Astrocyte of the cerebellum (primary cell): ENCODE measurements at regions not wholly inside any gene's neighbourhood (a gene's known extent, or its start where the extent isn't known, plus 50 kb on each side); places are given as distances from the start of the nearest gene placed in this dataset.

Experiments
- DNase-seq: peaks from one replicate; pipeline ENCODE4 v3.0.0-alpha.2; 2011; ENCODE audit warnings: low read depth
- H3K4me3 ChIP-seq: 2 replicates; pipeline ENCODE4 v1.5.1; 2011; ENCODE audit warnings: mild to moderate bottlenecking, low read depth, low read length, moderate library complexity
- in situ Hi-C: cut with HindIII; loops from 2 replicates; pipeline ENCODE4 v1.10.0; 2017; ENCODE audit warnings: low sequenced_read_pairs
- TF ChIP-seq, protein P1 (sequence below): IDR thresholded peaks from 2 replicates; pipeline ENCODE4 v1.5.1; 2012; ENCODE audit warnings: low read length, low read depth, moderate library complexity, mild to moderate bottlenecking; ENCODE audit errors: missing control alignments

DNA sequence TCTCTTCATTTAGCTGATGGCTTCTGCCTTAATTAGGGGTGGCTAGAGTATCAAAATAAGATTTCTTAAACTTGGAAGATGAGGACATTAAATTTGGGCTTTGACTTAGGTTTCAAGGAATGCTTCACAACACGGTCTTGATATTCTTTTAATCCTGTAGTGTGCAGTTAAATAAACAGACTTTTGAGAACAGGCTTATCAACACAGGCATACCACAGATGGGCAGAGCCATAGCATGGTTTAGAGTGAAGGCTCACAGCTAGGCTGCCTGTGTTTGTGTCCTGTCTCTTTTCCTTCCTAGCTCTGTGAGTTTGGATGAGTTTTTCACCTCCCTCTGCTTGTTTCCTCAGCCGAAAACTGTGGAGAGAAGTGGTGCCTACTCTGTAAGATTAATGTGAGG is 102.3 kb upstream of the IPO9 start:
- in situ Hi-C loops: no loop called here
- no peak overlapping the region for H3K4me3 ChIP-seq
- TF ChIP-seq, protein P1, sequence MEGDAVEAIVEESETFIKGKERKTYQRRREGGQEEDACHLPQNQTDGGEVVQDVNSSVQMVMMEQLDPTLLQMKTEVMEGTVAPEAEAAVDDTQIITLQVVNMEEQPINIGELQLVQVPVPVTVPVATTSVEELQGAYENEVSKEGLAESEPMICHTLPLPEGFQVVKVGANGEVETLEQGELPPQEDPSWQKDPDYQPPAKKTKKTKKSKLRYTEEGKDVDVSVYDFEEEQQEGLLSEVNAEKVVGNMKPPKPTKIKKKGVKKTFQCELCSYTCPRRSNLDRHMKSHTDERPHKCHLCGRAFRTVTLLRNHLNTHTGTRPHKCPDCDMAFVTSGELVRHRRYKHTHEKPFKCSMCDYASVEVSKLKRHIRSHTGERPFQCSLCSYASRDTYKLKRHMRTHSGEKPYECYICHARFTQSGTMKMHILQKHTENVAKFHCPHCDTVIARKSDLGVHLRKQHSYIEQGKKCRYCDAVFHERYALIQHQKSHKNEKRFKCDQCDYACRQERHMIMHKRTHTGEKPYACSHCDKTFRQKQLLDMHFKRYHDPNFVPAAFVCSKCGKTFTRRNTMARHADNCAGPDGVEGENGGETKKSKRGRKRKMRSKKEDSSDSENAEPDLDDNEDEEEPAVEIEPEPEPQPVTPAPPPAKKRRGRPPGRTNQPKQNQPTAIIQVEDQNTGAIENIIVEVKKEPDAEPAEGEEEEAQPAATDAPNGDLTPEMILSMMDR: no peak
- DNase-seq: no peak

DNA sequence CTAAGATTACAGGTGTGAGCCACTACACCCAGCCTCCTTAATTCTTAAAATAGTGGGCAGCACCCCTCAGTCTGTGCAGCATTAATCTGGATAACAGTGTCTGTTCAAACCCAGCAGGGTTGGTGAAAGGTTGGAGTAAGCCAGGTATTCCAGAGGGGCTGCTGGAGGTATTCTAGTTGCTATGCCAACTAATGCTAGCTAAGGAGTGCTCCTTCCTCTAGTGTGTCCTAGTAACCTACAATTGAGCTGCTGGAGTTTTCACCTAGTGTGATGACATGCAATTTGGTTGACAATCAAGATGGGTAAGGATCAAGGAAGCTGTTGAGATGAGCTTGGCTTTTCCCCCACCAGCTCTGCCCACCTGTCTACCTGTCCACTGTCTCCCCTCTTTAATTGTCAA is 100.2 kb upstream of the IPO9 start:
- TF ChIP-seq, protein P1: no peak
- in situ Hi-C loops: no loop called here
- no peak overlapping the region for H3K4me3 ChIP-seq
- DNase-seq: no peak

DNA sequence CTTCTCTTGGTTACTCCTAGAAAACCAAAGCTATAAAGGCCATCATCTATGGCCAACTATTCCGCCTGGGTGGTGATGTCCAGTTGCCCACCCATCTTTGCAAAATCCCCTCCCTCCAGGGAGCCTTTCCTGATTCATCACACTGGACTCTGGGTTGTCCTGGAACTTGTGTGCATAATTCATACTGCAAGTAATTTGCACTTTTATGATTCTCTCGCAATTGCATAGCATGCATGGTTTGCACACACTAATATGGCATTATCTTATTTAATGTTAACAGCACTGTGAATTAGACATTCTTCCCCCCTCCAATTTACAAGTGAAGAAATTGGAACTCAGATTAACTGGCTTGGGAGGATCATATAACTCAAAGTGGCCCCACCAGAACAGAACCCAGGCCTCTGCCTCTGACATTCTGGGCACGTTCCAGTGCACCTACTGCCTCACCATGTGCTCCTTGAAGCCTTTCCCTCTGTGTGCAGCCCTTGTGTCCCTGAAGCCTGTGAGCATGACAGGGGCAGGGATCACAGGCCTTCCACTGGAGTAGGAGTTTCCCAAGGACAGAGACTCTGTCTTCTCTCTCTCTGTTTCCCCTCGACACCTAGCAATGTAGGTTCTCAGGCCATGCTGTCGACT is 98.9 kb upstream of the IPO9 start:
- in situ Hi-C loops: no loop called here

DNA sequence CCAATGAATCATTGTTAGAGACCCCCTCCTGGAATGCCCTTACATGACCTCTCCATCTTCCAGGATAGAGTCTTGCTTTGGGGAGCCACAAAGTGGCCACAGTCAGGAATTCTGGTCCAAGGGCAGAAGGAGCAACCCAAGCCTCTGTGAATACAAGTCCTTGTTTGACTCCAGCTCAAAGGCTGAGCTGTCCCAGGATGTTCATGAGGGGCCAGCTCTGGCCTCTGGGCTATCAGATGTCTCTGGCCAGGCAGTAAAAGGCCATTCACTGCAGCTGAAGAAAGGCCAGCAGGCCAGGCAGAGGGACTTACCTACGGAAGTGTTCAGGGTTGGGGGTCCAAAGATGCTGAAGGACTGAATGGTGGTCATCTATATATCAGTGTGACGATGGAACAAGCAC is 98.3 kb upstream of the IPO9 start:
- no peak overlapping the region for H3K4me3 ChIP-seq
- in situ Hi-C loops: no loop called here
- no peak for DNase-seq
- TF ChIP-seq, protein P1: no peak

More for the DNA sequence above, 98.9 kb upstream of the IPO9 start:
- no peak for DNase-seq
- TF ChIP-seq, protein P1: no peak
- H3K4me3 ChIP-seq: no peak overlapping the region

DNA sequence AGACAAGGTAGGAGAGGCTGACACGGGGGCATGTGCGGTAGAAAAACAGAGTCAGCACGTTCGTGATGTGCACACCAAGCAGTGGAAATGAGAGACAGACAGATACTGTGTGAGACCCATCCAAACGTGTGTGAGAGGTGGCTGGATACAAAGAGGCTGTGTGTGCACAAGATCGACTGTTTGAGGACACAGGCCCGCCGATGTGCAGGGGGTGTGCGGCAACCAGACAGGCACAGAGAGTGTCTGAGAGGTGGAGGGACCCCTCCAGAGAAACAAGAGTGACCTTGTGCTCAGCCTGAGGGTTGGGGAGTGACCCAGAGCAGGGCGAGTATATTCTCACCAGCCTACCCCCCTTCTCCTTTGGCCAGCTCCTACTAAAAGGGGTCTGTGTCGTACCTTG is 97.8 kb upstream of the IPO9 start:
- DNase-seq: no peak
- H3K4me3 ChIP-seq: no peak overlapping the region
- in situ Hi-C loops: no loop called here
- TF ChIP-seq, protein P1: no peak

DNA sequence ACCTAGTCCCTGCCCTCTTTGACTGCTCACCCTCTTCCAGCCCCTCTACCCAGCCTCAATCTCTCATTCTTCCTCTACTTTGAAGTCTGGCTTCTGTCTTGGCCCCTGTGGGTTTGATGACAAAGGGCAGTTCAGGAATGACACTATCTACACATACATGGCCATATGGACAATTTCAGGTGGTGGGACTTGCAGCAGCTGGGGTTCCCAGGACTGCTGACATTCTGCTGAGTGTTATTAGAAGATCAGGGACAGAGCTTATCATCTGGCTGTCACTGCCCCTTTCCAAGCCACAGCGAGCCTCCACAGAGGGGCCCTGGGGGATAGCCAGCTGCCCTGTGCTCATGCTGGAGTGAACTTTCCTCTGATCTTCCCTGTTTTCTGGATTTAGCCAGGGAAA is 97.4 kb upstream of the IPO9 start:
- in situ Hi-C loops: no loop called here
- TF ChIP-seq, protein P1: no peak
- no peak for DNase-seq
- H3K4me3 ChIP-seq: no peak overlapping the region
